GM21360 (cell line): ENCODE measurements at regions not wholly inside any gene's neighbourhood (a gene's known extent, or its start where the extent isn't known, plus 50 kb on each side); places are given as distances from the start of the nearest gene placed in this dataset.

Source experiments
- ATAC-seq: cut with Tn5 transposase; IDR thresholded peaks from one replicate; pipeline ENCODE4 v1.9.1; 2021; ENCODE audit warnings: mild to moderate bottlenecking, moderate library complexity; ENCODE audit not compliant: unreplicated experiment

GRCh38 chr6:166010136-166010960, 157.3 kb downstream of the TBXT start:
- no peak for ATAC-seq

DNA sequence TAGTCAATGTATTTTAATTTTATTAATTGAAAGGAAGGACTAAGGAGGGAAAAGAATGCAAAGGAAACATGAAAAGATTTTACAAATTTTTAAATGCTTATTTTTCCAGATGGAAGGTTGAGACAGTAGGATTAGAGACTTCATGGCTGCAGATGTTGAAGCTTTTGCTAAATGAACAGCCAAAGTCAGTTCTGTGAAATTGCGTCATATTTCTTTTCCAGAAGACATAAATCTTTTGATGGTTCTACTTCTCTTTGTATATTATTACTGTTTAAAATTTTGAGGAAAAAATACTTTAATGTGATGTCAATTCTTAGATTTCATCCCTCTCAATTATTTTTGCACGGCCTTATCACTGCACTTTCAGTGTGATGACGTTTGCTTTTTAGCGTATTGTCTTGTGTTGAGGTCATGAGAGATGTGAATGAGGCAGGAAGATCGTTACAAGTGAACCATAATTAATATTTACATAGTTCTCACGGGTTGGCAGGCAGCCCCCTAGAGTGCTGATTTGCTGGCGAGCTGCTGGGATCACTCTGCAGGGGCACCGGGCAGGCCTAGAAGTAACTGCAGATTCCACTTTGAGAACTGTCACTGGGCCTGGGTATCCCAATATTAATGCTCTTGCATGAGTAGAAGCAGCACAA, 158.1 kb downstream of the TBXT start:
- ATAC-seq = no peak

- no peak for ATAC-seq
Measured at GRCh38 chr6:166008441-166009369, 158.9 kb downstream of the TBXT start.

DNA sequence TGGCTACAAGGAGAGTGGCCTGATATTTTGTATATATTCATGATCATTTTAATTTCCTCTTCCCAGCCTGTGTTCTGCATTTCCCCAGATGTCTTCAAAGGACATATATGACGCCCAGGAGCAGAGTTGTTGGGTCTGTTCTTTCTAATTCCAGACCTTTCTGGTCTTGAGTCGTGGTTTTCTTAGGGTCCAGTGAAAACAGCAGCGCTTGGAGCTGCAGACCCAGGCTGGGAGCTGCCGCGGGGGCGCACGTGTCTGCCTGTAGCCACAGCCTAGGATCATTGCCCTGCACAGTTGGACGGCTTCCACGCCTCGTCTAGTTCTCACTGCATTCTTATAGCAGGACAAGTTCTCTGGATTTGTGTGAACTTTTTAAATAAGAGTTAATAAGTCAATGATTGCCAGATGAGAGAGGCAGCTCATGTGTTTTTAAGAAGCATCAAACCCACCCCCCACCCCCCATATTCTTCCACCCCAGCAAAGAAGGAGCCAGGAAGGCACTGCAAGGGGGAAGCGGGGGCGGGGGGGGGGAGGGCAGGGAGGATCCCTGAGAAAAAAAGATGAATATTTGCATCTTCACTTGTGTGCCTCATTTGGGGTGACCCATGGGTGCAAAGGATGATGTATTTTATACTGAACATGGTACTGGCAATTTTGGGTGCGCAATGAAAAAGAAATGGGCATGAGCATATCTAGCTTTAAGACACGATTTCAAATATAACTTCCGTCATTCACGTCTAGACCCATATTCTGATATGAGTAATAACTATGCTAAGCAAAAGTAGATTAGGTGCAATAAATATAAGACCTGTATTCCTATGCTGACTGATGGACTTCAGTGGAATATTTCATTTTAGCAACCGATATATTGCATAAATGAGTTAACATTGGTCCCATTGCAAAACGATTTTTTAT, 160.0 kb downstream of the TBXT start:
- ATAC-seq = no peak

DNA sequence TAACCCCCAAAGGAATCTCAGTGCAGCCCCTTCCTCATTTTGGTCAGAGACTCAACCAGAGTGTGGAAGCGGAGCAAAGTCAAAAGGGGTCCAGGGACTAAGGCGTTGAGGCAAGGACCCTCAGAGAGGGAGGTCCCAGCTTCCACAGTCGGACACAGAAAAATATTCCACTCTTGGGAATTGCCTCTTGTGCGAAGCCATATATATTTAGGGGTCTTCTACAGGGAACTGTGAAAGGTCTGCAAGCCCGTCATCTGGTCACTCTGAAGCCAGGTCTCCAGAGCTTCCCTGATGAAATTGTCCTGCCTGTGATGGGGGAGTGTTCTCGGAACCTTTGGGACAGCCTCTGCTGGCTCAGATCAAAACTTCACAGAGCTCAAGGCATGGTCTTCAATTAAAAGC, 160.8 kb downstream of the TBXT start:
- ATAC-seq = no peak

DNA sequence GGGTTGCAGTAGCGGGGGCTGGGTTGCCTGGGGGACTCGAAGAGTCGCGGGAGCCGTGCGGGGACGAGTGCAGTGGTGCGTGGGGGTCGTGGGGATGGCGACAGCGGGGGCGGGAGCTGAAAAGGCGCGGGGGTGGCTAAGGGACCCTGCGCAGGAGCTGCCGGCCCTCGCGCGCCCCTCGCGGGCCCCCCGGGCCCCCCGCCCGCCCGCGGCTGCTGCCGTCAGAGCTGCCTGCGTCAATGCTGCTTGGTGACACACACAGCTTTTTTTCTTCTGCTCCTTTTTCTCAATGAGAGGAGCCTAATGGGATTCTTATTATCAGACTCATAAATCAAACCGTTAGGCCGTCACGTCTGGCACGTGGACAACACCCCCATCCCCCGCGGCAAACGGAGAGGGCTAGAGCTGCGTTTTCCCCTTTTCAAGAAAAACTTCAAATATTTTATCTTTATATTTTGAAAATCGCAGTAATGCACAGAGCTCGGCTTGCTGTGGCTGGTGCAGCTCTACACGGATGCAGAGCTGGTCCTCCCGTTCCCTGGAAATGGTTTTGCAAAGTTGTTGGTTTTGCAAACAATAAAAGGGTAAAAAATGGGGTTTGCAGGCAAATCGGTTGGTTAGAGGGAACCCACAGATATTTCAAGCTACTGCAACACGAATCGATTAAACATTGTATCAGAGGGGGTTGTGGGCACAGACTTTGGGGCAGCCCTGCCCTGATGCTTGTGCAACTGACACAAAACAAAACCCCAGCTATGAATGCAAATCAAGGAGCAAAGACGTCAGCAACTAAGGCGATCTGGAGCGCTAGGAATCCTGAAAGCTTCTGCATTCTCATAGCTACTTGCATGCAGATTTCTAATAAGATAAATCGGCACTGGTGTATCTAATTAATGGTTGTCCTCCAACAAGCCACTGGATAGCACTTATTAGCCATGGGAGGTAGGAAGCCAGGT, 161.4 kb downstream of the TBXT start:
- no peak for ATAC-seq

- ATAC-seq = no peak
Measured at GRCh38 chr6:166005401-166005943, 162.2 kb downstream of the TBXT start.

GRCh38 chr6:166004876-166005275, 162.8 kb downstream of the TBXT start:
- ATAC-seq = no peak

DNA sequence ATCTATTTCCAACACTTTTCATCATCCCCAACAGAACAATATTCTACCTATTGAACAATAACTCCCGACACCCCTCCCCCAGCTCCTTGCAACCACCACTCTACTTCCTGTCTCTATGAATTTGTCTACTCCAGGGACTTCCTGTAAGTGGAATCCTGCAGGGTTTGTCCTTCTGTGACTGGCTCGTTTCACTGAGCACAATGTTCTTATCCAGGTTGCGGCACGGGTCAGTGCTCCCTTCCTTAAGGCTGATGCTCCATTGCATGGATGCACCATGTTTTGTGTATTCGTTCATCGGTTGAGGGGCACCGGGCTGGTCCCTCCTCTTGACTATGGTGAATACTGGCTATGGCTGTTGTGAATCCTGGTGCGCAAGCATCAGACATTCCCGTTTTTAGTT, 163.2 kb downstream of the TBXT start:
- ATAC-seq = no peak

DNA sequence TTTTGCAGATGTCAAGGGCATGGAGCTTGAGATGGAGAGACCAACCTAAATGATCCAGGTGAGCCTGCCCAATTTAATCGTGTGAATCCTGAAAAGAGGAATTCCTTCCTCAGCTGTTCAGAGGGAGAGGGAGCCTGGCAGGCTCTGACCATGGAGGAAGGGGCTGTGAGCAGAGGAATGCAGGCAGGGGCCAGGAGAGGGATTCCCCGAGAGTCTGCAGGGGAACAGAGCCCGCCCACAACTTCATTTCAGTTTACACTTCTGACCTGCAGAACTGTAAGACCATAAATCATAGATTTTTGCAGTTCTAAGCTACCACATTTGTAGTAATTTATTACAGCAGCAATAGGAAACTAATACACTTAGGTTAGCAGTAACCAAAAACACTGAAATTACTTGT, 164.1 kb downstream of the TBXT start:
- no peak for ATAC-seq

DNA sequence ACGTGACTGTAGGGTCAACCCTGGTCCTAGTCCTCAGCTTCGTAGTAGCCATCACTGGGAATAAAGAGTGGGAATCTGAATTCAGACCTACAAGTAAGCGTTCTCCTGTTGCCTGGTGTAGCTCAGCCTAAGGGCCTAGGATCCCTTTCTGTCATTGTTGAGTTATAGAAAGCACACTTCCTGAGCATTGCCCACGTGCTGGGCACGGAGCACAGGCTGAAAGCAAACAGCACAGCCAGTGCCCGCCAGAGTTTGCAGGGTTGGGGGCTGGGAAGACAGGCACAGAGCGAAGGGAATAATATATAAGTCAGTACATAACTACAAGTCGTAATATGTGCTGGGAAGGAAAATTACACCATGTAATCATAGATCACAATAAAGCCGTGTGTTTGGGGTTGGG, 166.3 kb downstream of the TBXT start:
- no peak for ATAC-seq

- ATAC-seq = no peak
Measured at GRCh38 chr6:165999279-165999678, 168.4 kb downstream of the TBXT start.

DNA sequence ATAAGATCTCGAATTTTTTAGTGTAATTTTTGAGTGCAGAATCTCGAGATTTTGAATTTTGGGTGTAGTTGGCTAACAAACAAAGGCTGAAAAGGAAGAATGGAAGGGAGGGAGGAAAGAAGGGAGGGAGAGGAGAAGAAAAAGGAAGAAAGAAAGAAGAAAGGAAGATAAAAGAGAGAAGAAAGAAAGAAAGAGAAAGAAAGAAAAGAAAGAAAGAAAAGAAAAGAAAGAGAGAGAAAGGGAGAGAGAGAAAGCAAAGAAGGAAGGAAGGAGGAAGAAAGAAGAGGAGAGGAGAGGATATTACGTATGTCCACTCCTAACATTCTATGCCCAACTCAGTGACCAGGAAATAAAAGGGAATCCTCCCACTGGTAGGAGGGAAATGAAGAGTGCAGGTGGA, 169.6 kb downstream of the TBXT start:
- ATAC-seq = no peak

DNA sequence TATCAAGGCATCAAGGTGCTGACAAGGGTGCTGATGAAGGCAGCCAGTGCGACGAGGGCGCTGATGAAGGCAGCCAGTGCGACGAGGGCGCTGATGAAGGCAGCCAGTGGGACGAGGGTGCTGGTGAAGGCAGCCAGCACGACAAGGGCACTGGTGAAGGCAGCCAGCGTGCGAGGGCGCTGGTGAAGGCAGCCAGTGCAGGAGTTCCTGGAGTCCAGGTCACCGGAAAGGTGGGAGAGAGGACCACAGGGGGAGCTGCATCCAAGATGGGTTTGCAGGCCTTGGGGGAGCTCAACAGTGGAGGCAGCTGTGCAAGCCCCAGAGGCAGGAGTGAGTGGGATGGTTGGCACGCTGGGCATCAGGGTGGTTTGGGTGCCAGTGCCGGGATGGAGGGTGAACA, 176.3 kb downstream of the TBXT start:
- no peak for ATAC-seq

- no peak for ATAC-seq
Measured at GRCh38 chr6:165990216-165990615, 177.4 kb downstream of the TBXT start.

- no peak for ATAC-seq
Measured at GRCh38 chr6:165988757-165989456, 178.7 kb downstream of the TBXT start.

DNA sequence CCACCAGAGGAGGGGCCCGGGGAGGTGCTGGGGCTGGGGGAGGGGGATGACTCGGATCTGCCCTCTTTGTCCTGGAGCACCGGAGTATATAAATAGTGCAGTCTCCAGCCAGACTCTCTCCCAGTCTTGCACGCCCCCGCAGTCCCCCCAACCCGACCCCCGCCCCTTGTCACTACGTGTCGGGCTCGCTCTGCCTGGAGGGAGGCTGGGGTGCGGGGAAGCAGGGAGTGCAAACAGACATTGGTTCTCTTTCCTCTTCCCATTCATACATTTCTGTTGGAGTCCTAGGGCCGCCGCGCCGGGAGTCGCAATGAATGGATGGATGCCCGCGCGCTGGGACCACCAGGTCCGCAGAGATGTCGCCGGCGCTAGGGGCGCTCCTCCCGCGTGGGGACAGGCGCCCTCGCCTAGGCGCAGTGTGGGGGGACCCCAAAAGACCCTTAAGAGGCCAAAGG, 179.3 kb downstream of the TBXT start:
- no peak for ATAC-seq
